OCI-LY1 (cell line): ENCODE measurements at regions not wholly inside any gene's neighbourhood (a gene's known extent, or its start where the extent isn't known, plus 50 kb on each side); places are given as distances from the start of the nearest gene placed in this dataset.

Experiments used
- H2AFZ ChIP-seq: fragments of 200-600 bp; sonication (generic), shearing (Covaris generic); 2 replicates; pipeline ENCODE4 v1.6.0; 2014; ENCODE audit warnings: antibody characterized with exemption, mild to moderate bottlenecking, low read length
- H3F3A ChIP-seq: fragments of 200-600 bp; sonication (generic), shearing (Covaris generic); 2 replicates; pipeline ENCODE4 v1.6.0; 2014; ENCODE audit warnings: mild to moderate bottlenecking, antibody characterized with exemption, low read length, moderate library complexity; ENCODE audit not compliant: insufficient read depth
- H3K27ac ChIP-seq: fragments of 200-600 bp; sonication (generic); 2 replicates; pipeline ENCODE4 v1.5.1; 2014; ENCODE audit warnings: low read length, mixed run types, mild to moderate bottlenecking, low read depth; ENCODE audit not compliant: poor library complexity, severe bottlenecking
- H3K27me3 ChIP-seq: fragments of 200-600 bp; sonication (generic); 2 replicates; pipeline ENCODE4 v1.6.0; 2014; ENCODE audit warnings: antibody characterized with exemption, mild to moderate bottlenecking, low read length, moderate library complexity; ENCODE audit not compliant: insufficient read depth
- H3K36me3 ChIP-seq: fragments of 200-600 bp; sonication (generic); 2 replicates; pipeline ENCODE4 v1.6.1; 2014; ENCODE audit warnings: mild to moderate bottlenecking, antibody characterized with exemption, low read length, moderate library complexity, mixed read lengths; ENCODE audit not compliant: insufficient read depth
- H3K4me1 ChIP-seq: fragments of 200-600 bp; sonication (generic); 2 replicates; pipeline ENCODE4 v1.5.1; 2014; ENCODE audit warnings: mild to moderate bottlenecking, low read length, moderate library complexity; ENCODE audit not compliant: insufficient read depth, severe bottlenecking
- H3K4me2 ChIP-seq: fragments of 200-600 bp; sonication (generic), shearing (Covaris generic); 2 replicates; pipeline ENCODE4 v1.6.1; 2014; ENCODE audit warnings: low read length
- H3K4me3 ChIP-seq: fragments of 200-600 bp; sonication (generic); 2 replicates; pipeline ENCODE4 v1.5.1; 2014; ENCODE audit warnings: low read length, low read depth, mild to moderate bottlenecking, mixed read lengths; ENCODE audit not compliant: poor library complexity, severe bottlenecking
- H3K79me2 ChIP-seq: fragments of 200-600 bp; shearing (Covaris generic); 2 replicates; pipeline ENCODE4 v1.6.1; 2016; ENCODE audit warnings: mixed run types, low read length, mixed read lengths; ENCODE audit not compliant: insufficient read depth
- H3K9ac ChIP-seq: fragments of 200-600 bp; sonication (generic), shearing (Covaris generic); 2 replicates; pipeline ENCODE4 v1.6.1; 2014; ENCODE audit warnings: mild to moderate bottlenecking, low read length, mixed read lengths
- H3K9me2 ChIP-seq: fragments of 200-600 bp; sonication (generic), shearing (Covaris generic); 2 replicates; pipeline ENCODE4 v1.6.1; 2014; ENCODE audit warnings: low read depth, mild to moderate bottlenecking, low read length, mixed read lengths
- H3K9me3 ChIP-seq: fragments of 200-600 bp; shearing (Covaris generic); 2 replicates; pipeline ENCODE4 v1.6.1; 2014; ENCODE audit warnings: low read length, mixed read lengths
- H4K20me1 ChIP-seq: fragments of 200-600 bp; sonication (generic), shearing (Covaris generic); 2 replicates; pipeline ENCODE4 v1.6.0; 2016; ENCODE audit warnings: mild to moderate bottlenecking, low read length; ENCODE audit not compliant: insufficient read depth
- CTCF ChIP-seq: fragments of 200-600 bp; sonication (generic), shearing (Covaris generic); IDR thresholded peaks from 2 replicates; pipeline ENCODE4 v1.5.1; 2017; ENCODE audit warnings: mild to moderate bottlenecking, antibody characterized with exemption, low read length, moderate library complexity, mixed read lengths
- EZH2 ChIP-seq: fragments of 200-600 bp; sonication (generic), shearing (Covaris generic); IDR thresholded peaks from 2 replicates; pipeline ENCODE4 v1.8.0; 2017; ENCODE audit warnings: borderline replicate concordance, mixed run types, mild to moderate bottlenecking, antibody characterized with exemption, low read length, moderate library complexity, mixed read lengths

DNA sequence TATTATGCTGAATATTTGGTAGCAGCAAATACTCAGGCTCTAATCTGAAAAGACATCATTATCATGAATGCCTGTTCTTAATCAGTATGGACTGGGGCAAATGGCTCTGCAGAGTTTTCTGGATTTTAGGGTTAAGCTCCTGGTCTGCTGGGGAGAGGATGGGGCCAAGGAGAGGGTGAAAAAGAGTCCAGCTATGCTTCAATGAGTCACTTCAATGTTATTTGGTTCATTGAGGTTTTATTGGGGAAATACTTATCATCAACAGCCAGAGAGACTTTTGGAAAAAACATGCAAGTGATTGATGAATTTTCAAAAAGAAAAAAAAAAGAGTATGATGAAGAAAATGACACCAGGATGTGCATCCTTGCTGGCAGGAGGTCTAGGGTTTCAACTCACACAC, 278.3 kb downstream of the UQCRFS1 start:
- Histone ChIP-seq H4K20me1 (no peaks in the 10 kb centered on the region), H3K36me3 (no peaks in the 10 kb centered on the region), H3K27ac (no peak overlapping the region), H3K9me3 (no peaks in the 10 kb centered on the region), H3K4me1 (no peaks in the 10 kb centered on the region), H3K4me3 (no peak overlapping the region), H3K9ac (no peak overlapping the region), H3K4me2 (no peak overlapping the region), H2AFZ (no peak overlapping the region), H3F3A (no peaks in the 10 kb centered on the region), H3K27me3 (no peaks in the 10 kb centered on the region), H3K9me2 (no peaks in the 10 kb centered on the region), H3K79me2 (no peaks in the 10 kb centered on the region)
- TF ChIP-seq EZH2, result no peak
- no peak for TF ChIP-seq CTCF

DNA sequence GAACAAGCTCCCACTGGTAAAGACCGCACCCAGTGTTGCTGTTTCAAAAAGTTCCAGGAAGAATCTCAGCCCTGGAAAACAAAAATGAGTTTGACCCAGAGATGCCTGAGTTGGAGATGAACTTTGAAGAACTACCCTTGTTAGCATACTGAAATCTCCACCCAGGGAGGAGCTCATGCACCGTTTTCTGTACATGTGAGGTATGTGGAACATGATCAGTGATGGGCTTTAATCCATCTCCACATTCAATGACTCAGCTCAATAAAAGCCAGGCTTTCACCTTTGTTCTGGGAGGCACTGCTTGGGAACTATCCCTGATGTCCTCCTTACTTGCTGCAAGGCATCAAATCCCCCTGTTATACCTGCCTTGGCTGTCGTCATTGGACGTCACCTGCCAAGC, 279.9 kb downstream of the UQCRFS1 start:
- H2AFZ ChIP-seq, result no peak overlapping the region
- no peaks in the 10 kb centered on the region for H3F3A ChIP-seq
- no peak overlapping the region for H3K27ac ChIP-seq
- H3K36me3 ChIP-seq, result no peaks in the 10 kb centered on the region
- H3K27me3 ChIP-seq, result no peaks in the 10 kb centered on the region
- H3K4me1 ChIP-seq, result no peaks in the 10 kb centered on the region
- H4K20me1 ChIP-seq, result no peaks in the 10 kb centered on the region
- H3K4me3 ChIP-seq, result no peak overlapping the region
- H3K79me2 ChIP-seq, result no peaks in the 10 kb centered on the region
- H3K9ac ChIP-seq, result no peak overlapping the region
- H3K9me2 ChIP-seq, result no peaks in the 10 kb centered on the region
- H3K9me3 ChIP-seq, result no peaks in the 10 kb centered on the region
- TF ChIP-seq EZH2, result no peak
- TF ChIP-seq CTCF, result no peak
- no peak overlapping the region for H3K4me2 ChIP-seq

- Histone ChIP-seq H3K9ac (no peak overlapping the region), H3K4me1 (no peaks in the 10 kb centered on the region), H3K4me3 (no peak overlapping the region), H3F3A (no peaks in the 10 kb centered on the region), H3K4me2 (no peak overlapping the region), H2AFZ (no peak overlapping the region), H3K79me2 (no peaks in the 10 kb centered on the region), H3K9me2 (no peaks in the 10 kb centered on the region), H4K20me1 (no peaks in the 10 kb centered on the region), H3K36me3 (no peaks in the 10 kb centered on the region), H3K27me3 (no peaks in the 10 kb centered on the region), H3K27ac (no peak overlapping the region), H3K9me3 (no peaks in the 10 kb centered on the region)
- TF ChIP-seq EZH2 (no peak), CTCF (no peak)
Measured at GRCh38 chr19:28932446-28932845, 280.5 kb downstream of the UQCRFS1 start.
